GM21723 (cell line): ENCODE measurements at regions not wholly inside any gene's neighbourhood (a gene's known extent, or its start where the extent isn't known, plus 50 kb on each side); places are given as distances from the start of the nearest gene placed in this dataset.
"Not testable (repeated sequence)": the region's sequence is repeated elsewhere in the genome, so short reads cannot be mapped to it uniquely, and the experiment has no call there.

Experiments
- ATAC-seq: cut with Tn5 transposase; IDR thresholded peaks from one replicate; pipeline ENCODE4 v1.9.1; 2021; ENCODE audit warnings: mild to moderate bottlenecking, moderate library complexity; ENCODE audit not compliant: unreplicated experiment

DNA sequence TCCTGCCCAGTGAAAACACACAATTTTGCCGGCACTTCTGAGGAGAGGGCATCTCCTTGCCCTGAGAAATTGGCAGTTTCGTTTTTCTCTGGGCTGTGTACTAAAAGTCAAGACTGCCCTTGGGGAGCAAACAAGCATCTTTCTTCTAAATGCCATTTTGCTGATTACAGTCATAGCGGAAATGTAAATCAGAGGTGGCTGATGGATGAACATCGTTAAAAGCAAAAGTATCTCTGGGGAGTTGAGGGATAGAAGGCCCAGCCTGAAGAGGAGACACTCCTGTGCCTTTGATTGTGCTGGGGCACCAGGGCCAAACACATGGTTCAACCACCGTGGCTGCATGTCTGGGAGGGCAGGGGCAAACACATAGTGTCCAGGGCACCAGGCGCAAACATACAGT lies 49.8 kb downstream of the ABCC12 start:
- no peak for ATAC-seq

DNA sequence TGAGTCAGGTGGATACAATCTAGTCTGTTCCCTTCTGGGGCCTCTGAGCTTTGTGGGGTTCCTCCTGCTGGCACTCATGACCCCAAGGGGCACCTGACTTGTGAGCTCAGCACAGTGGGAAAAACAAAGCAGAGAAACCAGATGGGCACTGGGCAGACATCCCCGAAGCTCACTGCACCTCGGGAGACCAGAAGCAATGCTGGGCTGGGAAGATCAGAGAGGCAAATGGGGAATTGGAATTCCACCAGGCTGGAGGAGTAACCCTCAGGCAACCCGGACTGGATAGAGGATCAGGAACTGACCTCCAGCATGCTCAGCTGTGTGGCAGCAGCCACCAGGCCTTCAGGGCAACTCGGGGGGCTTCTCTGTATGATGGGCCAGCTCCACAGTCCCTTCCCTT lies 50.3 kb downstream of the ABCC12 start:
- no peak for ATAC-seq

DNA sequence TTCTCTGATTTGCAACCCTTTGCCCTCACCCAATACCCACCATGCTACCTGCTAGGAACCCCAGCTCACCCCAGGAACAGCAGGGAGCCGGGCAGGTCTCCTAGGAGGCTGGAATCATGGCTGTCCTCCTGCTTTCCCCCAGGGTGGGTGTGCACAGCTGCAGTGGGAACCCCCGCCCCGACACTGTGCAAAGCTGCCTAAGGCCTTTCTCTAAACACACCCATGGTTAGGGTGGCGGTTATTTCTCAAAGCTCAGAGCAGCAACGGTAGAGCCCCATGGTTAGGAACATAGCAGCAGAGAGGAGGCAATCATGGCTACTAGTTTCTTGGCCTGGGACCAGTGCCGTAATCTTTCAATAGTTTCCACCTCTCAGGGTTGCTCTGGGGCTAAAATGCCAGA lies 52.2 kb downstream of the ABCC12 start:
- ATAC-seq, result no peak

DNA sequence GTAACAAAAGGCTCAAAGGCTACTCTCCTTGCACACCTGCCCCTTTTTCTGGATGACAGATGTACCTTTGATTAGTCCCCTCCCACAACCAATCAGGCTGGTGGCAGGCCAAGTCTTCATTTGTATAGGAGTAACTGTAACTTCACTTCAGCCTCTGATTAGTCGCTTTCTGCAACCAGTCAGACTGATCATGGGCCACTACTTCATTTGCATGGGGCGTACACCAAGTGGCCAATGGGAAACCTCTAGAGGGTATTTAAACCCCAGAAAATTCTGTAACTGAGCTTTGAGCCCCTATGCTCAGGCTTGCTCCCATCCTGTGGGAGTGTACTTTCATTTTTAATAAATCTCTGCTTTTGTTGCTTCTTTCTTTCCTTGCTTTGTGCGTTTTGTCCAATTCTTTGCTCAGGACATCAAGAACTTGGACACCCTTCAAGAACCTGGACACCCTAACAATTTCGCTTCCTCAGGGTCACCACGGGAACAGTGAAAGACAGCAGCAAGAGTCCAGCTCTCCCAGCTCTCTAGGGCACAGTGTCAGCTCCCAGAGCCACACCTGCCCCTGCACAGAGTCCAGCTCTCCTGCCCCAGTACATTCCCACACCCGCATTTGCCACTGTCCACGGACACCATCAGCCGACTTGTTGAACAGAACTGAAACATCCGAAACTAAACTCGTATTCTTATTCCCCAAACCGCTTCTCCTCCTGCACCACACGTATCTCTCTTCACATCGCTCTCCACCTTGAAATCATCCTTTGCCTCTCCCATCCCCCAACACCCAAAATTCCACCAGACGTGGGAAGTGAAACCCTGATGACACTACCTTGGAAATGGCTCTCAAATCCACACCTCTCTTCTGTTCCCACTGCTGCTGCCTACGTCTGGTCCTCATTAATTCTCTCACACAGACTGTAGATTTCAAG lies 53.4 kb downstream of the ABCC12 start:
- no peak for ATAC-seq

DNA sequence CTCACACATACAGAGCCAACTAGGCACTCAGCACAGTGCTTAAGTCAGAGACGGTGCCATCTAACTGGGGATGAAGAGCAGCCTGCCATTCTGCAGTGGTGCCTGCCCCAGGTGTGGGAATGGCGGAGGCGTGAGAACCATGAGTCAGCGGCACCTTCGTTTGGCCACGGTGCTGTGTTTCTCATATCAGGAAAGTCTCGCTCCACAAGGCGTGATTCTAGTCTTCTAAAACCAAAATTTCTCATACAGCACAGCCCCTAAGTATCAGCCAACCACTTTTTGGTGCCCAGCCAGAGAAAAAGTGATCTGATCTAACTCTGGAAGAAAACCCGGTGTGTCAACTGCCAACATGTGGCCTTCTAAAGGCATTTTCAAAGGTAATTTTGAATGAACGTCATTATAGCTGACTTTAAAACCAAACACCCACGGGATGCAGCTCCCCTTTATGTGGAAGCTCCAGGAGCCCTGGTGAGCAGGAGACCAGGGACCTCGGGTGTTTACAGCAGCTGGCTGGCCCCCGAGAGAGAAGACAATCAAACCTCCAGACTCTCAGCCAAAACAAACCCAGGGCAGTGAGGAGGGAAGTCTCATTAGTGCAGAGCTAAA lies 54.6 kb downstream of the ABCC12 start:
- peak; percentile 83 for ATAC-seq

DNA sequence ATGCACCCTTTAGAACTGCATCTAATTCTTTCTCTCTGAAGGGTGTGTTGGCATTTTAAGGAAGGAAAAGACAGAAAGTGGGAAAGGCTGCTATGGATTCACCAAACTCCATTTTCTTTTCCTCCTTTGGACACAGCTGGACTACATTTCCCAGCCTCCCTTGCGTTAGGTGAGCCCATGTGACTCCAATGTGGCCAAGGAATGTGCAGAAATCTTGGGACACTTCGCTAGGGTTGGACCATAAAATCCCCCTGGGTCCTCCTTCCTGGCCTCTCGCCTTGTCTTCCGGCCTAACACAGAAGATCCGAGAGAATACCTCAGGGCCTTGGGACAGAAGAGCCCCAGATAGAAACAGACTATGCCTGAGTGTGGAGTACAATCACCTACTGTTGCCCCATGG lies 56.3 kb downstream of the ABCC12 start:
- no peak for ATAC-seq

DNA sequence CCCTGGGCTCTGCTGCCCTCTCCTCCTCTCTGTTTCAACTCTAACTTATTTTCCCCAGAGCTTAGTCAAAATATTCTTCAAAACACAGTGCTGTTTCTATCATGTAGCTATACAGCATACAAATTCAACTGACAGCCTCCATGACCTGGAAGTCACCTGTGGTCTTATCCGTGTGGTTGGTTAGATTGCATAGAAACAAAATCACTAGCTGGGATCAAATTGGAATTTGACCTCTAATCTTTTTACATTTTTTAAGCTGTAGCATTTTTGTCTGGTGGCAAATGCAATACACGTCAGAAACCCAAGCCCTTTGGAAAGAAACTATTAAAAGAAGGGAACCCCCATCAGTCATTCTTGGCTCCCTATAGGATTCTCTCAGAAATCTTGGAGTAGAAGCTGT lies 57.3 kb downstream of the ABCC12 start:
- no peak for ATAC-seq

DNA sequence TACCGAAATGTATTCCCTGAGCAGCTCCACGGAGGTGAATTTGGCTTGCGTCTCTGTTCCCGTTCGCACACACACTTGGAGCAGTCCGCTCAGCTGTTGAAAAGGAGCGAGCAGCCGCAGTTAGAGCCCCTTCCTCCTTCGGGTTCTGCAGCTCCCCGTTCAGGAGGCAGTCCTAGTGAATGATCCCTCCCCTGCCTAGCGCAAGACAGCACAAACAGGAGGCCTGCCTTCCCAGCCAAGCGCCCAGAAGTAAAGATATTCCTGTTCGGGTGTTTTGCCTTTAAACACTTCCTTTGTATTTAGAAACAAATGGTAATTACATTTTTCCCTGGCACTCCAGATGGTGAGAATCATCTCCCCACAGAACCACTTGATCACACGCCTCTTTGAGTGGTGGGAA lies 64.7 kb downstream of the ABCC12 start:
- ATAC-seq, result no peak

DNA sequence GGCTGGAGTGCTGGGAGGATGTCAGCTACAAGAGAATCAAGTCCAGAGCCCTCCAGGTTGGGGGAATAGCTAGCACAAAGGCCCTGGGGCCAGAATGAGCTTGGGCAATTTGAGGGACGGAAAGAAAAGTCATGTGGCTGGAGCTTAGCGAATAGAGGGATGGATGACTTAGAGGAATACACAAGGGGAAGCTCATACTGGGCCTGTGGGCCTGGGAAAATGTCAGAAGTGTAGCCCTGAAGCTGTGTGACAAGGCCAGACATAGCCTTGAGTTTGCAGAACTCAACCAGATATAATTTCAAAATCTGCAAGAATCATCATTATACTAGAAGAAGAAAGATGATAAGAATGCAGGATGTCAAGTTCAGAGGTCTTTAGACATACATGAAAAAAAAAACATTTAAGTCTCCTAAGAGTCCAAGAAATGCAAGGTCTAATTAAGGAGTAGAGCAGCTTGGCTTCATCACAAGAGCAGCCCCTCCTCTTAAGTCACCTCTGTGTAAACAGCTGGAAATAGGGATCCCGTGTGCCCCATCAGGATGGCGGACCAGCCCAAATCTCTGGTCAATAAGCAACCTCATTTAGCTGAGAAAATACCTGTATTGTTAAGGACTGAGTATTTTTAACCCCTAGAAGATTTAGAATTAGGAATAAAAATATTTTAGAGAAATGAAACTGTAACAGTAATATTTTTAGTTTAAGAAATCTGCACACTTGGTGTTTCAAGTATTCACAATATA lies 66.6 kb downstream of the ABCC12 start:
- no peak for ATAC-seq

DNA sequence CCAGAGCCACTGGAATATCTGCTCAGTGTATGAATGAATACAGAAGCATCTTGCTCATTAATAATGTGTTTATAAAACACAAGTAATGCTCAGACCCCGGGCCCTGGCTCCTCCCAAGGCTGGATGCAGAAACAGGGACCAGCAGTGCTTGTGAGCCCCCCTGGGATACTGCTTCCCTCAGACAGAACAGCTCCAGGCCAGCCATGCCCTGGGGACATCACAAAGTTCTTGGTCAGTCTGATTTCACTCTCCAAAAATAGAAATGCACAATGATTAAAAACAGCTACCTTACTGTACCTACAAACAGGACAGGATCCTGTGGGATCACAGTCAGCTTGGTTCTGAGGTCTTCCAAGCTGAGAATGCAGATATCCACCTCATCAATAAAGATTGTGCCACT lies 68.2 kb downstream of the ABCC12 start:
- no peak for ATAC-seq

DNA sequence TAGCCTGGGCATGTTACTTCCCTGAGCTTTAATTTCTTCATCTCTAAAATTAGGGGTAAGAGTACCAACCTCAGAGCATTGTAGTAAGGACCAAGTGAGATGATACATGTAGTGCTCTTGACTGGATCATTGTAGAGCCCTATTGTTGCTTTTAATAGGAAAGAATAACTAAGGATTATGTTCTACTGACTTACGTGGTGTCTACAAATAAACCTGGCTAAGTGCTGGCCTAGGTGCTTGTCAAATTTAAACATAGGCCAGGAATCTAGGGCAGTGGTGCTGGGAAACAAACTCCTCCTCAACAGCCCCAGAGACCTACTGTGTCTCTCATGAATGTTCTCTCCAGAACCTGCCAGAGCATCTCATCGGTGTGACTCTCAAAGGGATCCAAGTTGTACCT lies 69.4 kb downstream of the ABCC12 start:
- no peak for ATAC-seq

DNA sequence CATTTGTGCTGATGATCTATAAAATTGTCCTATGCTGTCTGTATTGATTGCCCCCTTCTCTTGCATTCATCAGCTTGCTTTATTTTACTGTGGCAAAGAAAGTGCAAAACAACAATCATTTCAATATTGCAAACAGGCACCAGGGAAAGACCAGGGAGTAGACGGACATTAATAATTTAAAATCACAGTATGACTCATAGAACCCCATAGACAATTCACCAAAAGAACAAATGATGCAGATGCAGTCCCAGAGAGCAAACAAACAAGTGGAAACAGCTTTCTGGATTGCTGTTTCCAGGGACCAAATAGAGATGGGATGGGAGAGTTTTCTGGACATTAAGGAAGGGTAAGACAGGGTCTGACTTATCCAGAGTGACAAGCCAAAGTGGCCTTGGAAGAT lies 70.1 kb downstream of the ABCC12 start:
- no peak for ATAC-seq

DNA sequence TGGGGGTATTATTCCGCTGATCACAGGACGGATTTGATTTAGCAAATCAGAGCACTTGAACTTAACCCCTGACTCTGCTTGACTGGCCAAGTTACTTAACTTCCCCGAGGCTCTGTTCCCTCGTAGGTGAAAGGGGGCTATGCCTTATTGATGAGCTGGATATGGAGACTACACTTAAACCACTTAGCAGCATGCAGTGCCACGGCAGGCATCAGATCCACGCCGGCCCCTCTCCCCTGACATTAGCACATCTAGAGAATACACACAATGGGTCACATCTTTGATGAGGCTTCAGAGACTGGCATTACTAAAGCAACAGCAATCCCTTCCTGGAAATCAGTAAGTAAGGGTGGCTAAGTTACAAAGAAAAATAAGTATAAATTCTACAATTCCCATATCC lies 71.0 kb downstream of the ABCC12 start:
- ATAC-seq, result no peak

DNA sequence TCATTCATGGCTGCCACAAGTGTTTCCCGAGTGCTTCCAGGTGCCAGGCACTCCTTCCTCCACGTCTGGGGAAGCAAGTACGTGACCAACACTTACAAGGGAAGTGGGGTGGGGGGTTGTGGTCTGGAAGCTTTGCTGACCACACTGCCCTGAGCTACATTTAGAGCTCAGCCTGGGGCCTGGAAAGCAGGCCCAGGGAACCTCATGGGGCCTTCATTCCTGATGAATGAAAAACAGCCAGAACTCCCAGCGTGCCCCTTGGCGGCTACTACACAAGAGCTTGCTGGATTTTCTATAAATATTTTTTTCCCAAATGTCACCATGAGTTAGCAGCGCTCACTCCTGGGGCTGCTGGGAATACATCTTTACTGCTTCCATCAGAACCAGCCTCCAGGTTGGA lies 73.3 kb downstream of the ABCC12 start:
- no peak for ATAC-seq

DNA sequence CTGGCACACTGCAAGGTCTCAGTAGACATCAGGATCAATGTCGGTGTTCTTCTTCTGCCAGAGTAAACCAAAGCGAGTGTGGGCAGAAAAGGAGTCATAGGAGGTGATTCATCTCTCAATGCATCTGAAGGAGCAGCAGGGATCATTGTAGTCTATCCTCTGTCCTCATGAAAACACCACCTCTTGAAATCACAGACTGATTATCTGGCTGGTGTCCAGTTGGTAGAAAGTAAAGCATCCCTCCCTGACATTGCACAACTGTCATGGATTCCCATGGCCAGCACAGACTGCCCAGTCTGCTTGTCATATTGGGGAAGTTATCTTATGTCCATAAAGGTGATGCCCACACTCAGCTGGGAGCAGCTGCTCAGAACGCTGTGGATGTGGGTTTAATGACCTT lies 74.1 kb downstream of the ABCC12 start:
- ATAC-seq, result no peak

DNA sequence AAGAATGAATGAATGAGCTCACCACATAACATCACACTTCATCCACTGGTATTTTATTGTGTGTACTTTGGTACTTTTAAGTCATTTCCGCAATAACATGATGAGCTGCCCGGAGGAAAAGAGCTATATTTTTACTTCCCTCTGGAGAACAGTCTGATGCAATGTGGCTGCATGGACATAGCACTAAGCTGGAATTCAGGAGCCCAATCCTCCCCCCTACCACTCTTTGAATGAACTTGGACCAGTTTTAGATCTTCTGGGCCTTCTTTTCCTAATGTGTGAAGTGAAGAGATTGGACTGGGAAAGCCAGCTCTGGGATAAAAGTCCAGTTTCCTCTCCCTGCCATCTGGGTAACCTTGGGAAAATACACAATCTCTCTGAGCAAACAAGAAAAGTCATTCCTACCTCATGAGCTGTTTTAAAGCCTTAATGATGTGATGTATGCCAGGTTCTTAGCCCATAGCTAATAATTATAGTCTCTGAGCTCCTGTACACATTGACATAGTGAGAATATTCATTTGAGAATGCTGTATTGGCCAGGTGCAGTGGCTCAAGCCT lies 79.3 kb downstream of the ABCC12 start:
- no peak for ATAC-seq

DNA sequence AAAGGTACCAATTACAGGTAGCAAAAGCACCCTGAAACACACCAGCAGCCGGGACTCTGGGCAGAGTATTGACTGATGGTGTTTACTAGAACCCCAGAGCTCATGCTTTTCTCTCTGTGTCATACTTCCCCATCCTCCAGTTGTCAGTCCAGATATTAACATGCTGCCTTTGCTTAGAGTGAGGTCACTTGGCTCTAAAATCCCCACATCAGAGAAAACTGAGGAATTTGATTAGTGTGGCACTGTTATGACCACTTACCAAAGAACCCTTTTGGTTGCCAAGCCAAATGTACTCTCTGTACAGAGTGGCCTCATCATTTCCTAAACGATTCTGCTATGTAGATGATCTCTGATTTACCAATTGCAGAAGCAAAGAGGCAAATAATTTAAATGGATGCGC lies 80.4 kb downstream of the ABCC12 start:
- ATAC-seq, result no peak

DNA sequence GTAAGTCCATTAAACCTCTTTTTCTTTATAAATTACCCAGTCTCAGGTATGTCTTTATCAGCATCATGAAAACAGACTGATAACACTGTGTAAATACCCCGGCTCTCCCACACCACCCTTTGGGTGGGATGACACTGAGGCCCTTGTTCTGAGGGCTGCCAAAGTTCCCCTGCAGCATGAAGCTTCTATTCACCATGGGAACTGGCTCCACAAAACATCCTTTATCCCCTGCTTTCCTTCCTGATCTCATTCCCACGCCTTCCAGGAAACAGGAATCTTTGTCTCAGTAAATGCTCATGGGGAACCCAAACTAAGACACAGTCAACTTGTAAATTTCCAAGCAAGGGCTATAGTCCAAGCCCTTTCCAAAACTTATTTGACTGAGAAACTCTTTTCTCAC lies 88.4 kb downstream of the ABCC12 start:
- no peak for ATAC-seq

DNA sequence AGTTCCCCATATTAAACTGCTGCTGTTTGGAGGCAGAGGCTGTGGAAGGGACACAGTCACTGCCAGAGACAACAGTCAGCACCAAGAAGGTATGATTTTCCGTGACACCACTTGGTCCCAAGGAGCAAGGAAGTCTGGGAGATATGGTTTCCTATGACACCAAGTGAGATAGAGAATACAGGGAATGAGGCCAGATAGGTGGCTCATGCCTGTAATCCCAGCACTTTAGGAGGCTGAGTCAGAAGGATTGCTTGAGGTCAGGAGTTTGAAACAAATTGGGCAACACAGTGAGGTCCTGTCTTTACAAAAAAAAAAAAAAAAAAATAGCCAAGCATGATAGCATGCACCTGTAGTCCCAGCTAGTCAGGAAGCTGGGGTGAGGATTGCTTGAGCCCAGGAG lies 90.8 kb downstream of the ABCC12 start:
- ATAC-seq, result no peak

DNA sequence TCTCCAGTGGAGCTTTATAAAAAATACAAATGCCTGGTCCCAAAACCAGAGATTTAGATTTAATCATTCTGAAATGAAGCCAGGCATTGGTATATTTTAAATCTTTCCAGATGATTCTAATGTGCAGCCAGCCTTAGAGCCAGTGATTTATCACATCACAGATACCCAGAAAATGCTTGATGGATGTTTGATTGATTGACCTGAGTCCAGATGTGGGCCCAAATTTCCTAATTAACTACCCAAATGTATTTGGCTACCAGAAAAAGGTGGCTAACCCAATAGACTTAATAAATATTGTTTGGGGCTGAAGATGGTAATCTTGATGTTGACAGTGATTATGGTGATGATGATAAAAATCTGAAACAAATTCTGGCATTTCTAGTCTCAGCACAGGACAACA lies 93.1 kb downstream of the ABCC12 start:
- ATAC-seq, result no peak

DNA sequence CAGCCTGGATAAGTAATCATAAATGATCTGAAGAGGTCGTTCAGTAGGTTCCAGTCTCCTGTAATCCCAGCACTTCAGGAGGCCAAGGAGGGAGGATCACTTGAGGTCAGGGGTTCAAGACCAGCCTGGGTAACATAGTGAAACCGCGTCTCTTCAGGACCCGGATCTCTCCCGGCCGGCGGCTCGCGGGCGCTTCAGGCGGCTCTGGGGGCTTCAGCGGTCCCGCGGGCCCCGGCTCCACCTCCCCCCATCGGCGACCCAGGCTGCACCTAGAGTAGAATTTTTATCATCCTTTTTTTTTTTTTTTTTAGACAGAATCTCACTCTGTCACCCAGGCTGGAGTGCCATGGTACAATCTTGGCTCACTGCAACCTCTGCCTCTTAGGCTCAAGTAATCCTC lies 95.9 kb downstream of the ABCC12 start:
- ATAC-seq, result no peak

DNA sequence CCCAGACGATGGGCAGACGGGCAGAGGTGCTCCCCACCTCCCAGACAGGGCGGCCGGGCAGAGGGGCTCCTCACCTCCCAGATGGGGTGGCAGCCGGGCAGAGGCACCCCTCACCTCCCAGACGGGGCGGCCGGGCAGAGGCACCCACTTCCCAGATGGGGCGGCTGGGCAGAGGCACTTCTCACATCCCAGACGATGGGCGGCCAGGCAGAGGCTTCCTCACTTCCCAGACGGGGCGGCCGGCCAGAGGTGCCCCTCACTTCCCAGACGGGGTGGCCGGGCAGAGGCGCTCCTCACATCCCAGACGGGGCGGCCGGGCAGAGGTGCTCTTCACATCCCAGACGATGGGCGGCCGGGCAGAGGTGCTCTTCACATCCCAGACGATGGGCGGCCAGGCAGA lies 96.6 kb downstream of the ABCC12 start:
- not testable (repeated sequence) for ATAC-seq
